Stomach (tissue), 8 donors: ENCODE measurements at regions not wholly inside any gene's neighbourhood (a gene's known extent, or its start where the extent isn't known, plus 50 kb on each side); places are given as distances from the start of the nearest gene placed in this dataset.

Experiments used
- DNase-seq, 2 donors: peaks; one replicate each; pipeline versions ENCODE4 v3.0.0 to v3.0.0-alpha.2; 2013 to 2019
- H3K27ac ChIP-seq, 5 donors: fragments of 200-600 bp in 4 of 5; sonication (generic) in 4 of 5; one replicate each; pipeline ENCODE4 v1.5.1; 2013 to 2019; ENCODE audit warnings: mild to moderate bottlenecking in 1 of 5, moderate library complexity in 1 of 5
- H3K27me3 ChIP-seq, 3 donors: fragments of 200-600 bp; sonication (generic); one replicate each; pipeline ENCODE4 v1.5.1; 2017 to 2019; ENCODE audit warnings: mixed run types in 1 of 3
- H3K36me3 ChIP-seq, 4 donors: fragments of 200-600 bp; sonication (generic); 1 replicate in 3 of 4; 2 replicates in 1 of 4; pipeline ENCODE4 v1.5.1; 2016 to 2019
- H3K4me1 ChIP-seq, 4 donors: fragments of 200-600 bp; sonication (generic); one replicate each; pipeline ENCODE4 v1.5.1; 2016 to 2019
- H3K4me3 ChIP-seq, 4 donors: fragments of 200-600 bp; sonication (generic) in 3 of 4; one replicate each; pipeline ENCODE4 v1.5.1; 2016 to 2019; ENCODE audit warnings: mild to moderate bottlenecking in 1 of 4
- H3K9me3 ChIP-seq, 4 donors: fragments of 200-600 bp; sonication (generic); one replicate each; pipeline ENCODE4 v1.5.1; 2016 to 2019
- EP300 ChIP-seq: sonication (generic); formaldehyde crosslinking; IDR thresholded peaks from one replicate; pipeline ENCODE4 v1.6.1; 2017; ENCODE audit warnings: antibody characterized with exemption
- POLR2A ChIP-seq, 4 donors: fragments of 450-650 bp; IDR thresholded peaks; one replicate each; pipeline ENCODE4 v1.6.1; 2016; ENCODE audit warnings: antibody characterized with exemption in 4 of 4, control low read depth in 2 of 4, mild to moderate bottlenecking in 1 of 4, moderate library complexity in 1 of 4
- POLR2AphosphoS5 ChIP-seq, 3 donors: sonication (generic); formaldehyde crosslinking; IDR thresholded peaks; one replicate each; pipeline ENCODE4 v1.6.1; 2016; ENCODE audit warnings: antibody characterized with exemption in 3 of 3
- WGBS, 5 donors: extraction: QIAGEN DNeasy Blood & Tissue Kit in 3 of 5; methylation state at CpG; one replicate each; pipeline versions ENCODE4 v1.1.5 to v1.1.7; 2013 to 2018; 5-methylcytosine and 5-hydroxymethylcytosine counted together
- intact Hi-C: fragments of 100-400 bp; cut with DNase I; formaldehyde crosslinking; loops from one replicate; pipeline ENCODE4 v1.15.1; 2023; ENCODE audit warnings: low total_unique reads
- TF ChIP-seq, protein P1 (sequence below), 7 experiments: fragments of 450-650 bp in 4 of 7; fragments of 200-600 bp in 3 of 7; sonication (generic) in 3 of 7; IDR thresholded peaks; one replicate each; pipeline ENCODE4 v1.5.1; 2016 to 2019; ENCODE audit warnings: antibody characterized with exemption in 7 of 7, control low read depth in 2 of 7, mild to moderate bottlenecking in 1 of 7
- donor health status: healthy with polysubstance abuse.
- donor health status: Bipolar disorder and iron deficiency.
- donor health status: healthy.

DNA sequence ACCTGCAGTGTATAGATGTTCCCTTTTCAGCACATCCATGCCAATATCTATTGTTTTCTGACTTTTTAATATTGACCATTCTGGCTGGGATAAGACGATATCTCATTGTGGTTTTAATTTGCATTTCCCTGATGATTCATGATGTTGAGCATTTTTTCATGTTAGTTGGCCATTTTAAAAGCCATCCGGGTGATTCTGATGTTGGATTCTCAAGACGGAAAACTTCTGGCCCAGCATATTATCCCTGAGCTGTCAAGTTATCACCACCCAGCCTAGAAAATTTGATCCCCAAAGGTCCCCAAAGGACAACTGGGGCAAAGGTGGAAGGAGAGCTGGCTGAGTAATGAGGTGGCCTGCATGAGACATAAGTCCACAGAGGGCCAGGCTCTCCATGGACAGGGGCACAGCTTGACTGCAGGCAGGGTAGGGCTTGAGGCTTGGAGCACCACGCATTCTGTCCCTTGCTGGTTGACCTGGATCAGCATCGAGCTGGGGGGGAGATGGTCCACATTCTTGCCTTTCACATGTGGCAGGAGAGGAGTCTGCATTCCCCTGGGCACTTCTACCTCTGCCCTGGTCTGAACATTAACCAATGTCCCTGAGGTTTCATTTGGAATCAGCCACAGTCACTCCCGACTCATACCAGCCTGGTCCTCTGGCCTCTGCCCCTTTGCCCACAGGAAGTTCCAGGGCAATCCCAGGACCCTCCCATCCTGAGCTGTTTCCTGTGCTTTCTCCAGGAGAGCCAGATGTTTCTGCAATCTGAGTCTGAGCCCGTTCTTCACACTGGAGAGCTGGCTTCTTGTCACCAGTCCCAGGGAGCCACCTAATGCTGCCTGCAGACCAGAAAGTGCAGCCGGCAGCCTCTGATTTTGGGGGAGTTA lies 69.2 kb downstream of the ISG20 start:
- Histone ChIP-seq H3K27ac (no peak overlapping the region), H3K4me1 (peaks cover 7 to 15% (median 14%) of the 10 kb centered on the region in 4 donors), H3K36me3 (no peaks in the 10 kb centered on the region), H3K4me3 (no peak overlapping the region), H3K27me3 (peaks cover 0 to 67% (median 32%) of the 10 kb centered on the region in 3 donors), H3K9me3 (no peaks in the 10 kb centered on the region)
- peak in 1 of 2 donors; percentile 13 for DNase-seq
- intact Hi-C loops, result no loop called here
- 59 to 73% (median 62%) methylated on average over 7 to 8 of the region's 8 CpGs for WGBS, 5 donors
- TF ChIP-seq EP300 (no peak), POLR2A (IDR thresholded peaks at IDR 0.05) (no peak), POLR2AphosphoS5 (IDR thresholded peaks at IDR 0.05) (no peak)
- TF ChIP-seq, protein P1, sequence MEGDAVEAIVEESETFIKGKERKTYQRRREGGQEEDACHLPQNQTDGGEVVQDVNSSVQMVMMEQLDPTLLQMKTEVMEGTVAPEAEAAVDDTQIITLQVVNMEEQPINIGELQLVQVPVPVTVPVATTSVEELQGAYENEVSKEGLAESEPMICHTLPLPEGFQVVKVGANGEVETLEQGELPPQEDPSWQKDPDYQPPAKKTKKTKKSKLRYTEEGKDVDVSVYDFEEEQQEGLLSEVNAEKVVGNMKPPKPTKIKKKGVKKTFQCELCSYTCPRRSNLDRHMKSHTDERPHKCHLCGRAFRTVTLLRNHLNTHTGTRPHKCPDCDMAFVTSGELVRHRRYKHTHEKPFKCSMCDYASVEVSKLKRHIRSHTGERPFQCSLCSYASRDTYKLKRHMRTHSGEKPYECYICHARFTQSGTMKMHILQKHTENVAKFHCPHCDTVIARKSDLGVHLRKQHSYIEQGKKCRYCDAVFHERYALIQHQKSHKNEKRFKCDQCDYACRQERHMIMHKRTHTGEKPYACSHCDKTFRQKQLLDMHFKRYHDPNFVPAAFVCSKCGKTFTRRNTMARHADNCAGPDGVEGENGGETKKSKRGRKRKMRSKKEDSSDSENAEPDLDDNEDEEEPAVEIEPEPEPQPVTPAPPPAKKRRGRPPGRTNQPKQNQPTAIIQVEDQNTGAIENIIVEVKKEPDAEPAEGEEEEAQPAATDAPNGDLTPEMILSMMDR (IDR thresholded peaks at IDR 0.05), result no peak

DNA sequence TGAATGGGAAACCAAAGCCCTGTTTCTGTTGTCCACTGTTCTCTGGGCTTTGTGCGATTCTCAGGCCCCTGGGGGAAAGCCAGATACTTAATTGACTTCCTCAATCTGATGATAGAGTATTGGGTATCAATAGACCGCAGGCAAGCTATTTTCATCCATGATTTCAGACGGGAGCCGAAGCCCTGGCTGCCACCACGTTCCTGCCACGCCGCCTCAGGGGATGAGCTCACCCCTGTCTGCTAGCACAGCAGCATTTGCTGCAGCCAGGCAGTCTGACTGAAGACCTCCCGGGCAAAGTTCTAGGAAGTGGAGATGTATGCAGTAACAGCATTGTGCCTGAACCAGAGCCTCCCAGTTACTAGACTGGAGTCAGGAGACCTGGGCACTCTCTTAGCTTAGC lies 69.8 kb downstream of the ISG20 start:
- no peak for DNase-seq
- Histone ChIP-seq H3K27ac (no peak overlapping the region), H3K36me3 (no peaks in the 10 kb centered on the region), H3K9me3 (no peaks in the 10 kb centered on the region), H3K4me1 (peaks cover 7 to 15% (median 14%) of the 10 kb centered on the region in 4 donors), H3K27me3 (peaks cover 0 to 72% (median 32%) of the 10 kb centered on the region in 3 donors), H3K4me3 (no peak overlapping the region)
- 71 to 81% (median 79%) methylated on average over 8 of the region's 8 CpGs for WGBS, 5 donors
- intact Hi-C loops, result no loop called here
- TF ChIP-seq, protein P1 (IDR thresholded peaks at IDR 0.05), result no peak
- TF ChIP-seq EP300, result no peak
- TF ChIP-seq POLR2AphosphoS5 (IDR thresholded peaks at IDR 0.05), result no peak
- no peak for TF ChIP-seq POLR2A (IDR thresholded peaks at IDR 0.05)

DNA sequence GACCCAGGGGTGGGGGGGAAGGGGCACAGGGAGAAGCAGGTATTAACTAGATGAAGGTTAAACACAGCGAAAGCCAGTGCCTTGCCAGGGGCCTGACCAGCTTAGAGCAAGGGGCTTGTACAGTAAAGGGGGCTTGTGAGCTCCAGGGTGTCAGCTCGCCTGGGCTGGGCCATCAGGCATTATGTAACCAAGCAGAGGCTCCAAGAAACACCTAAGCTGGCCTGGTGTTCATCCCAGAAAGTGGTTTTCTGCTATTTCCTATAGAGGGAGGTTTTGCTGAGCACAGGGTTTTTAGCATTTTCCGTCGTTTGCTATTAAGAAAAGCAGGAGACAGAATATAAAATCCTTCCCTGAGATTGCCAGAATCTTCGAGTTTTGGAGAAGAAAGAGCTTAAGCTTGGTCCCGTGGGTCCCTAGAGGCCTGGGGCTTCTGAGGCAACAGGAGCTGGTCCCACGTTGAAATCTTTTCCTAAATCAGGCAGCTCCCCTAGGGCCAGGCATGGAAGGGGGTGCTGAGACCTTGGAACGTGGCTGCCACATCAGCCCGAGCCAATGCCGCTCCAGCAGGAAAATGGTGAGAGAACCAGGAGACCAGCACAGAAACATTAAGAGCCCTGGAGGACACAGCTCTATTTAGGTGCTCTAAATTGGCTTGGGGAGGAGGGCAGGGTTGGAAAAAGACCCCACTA lies 71.4 kb downstream of the ISG20 start:
- intact Hi-C loops, result no loop called here
- Histone ChIP-seq H3K4me1 (peaks cover 7 to 9% (median 9%) of the 10 kb centered on the region in 4 donors), H3K27me3 (peaks cover 0 to 76% (median 29%) of the 10 kb centered on the region in 3 donors), H3K4me3 (no peak overlapping the region), H3K36me3 (no peaks in the 10 kb centered on the region), H3K27ac (no peak overlapping the region), H3K9me3 (no peaks in the 10 kb centered on the region)
- 64 to 77% (median 71%) methylated on average over 10 of the region's 10 CpGs for WGBS, 5 donors
- TF ChIP-seq EP300 (no peak), POLR2A (IDR thresholded peaks at IDR 0.05) (no peak), POLR2AphosphoS5 (IDR thresholded peaks at IDR 0.05) (no peak)
- TF ChIP-seq, protein P1 (IDR thresholded peaks at IDR 0.05), result no peak
- DNase-seq, result no peak

DNA sequence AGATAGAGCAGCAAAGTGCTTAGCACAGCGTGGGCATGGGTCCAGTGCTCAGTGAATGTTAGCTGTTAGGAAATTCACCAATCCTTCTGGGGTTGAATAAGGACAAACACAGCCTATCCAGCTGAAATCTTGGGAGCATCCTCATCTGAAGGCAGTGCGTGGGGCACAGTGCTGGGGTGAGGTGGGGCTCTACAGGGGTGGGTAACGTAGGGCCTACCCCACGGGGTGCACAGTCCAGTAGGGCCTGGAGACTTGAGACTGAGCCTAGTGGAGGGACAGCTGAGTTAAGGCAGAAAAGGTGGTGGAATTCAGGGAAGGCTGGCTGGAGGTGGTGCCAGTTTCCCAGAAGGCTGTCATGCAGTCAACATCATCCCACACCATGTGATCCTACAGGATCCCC lies 73.0 kb downstream of the ISG20 start:
- no peak for DNase-seq
- TF ChIP-seq POLR2AphosphoS5 (IDR thresholded peaks at IDR 0.05), result no peak
- TF ChIP-seq POLR2A (IDR thresholded peaks at IDR 0.05), result no peak
- TF ChIP-seq EP300, result no peak
- TF ChIP-seq, protein P1 (IDR thresholded peaks at IDR 0.05), result no peak
- Histone ChIP-seq H3K4me3 (no peak overlapping the region), H3K36me3 (no peaks in the 10 kb centered on the region), H3K27me3 (peaks cover 0 to 67% (median 14%) of the 10 kb centered on the region in 3 donors), H3K4me1 (no peaks in the 10 kb centered on the region), H3K27ac (no peak overlapping the region), H3K9me3 (no peaks in the 10 kb centered on the region)
- WGBS, 5 donors, result 58 to 68% (median 60%) methylated on average over 4 of the region's 4 CpGs
- intact Hi-C loops, result no loop called here
